Ishikawa (cell line): ENCODE measurements at regions not wholly inside any gene's neighbourhood (a gene's known extent, or its start where the extent isn't known, plus 50 kb on each side); places are given as distances from the start of the nearest gene placed in this dataset.

Source experiments
- CEBPB ChIP-seq: IDR thresholded peaks from 2 replicates; pipeline ENCODE4 v1.6.1; 2012
- CREB1 ChIP-seq: IDR thresholded peaks from 2 replicates; pipeline ENCODE4 v1.6.1; 2012; ENCODE audit warnings: low read depth
- EGR1 ChIP-seq: IDR thresholded peaks from 2 replicates; pipeline ENCODE4 v1.6.1; 2012
- EP300 ChIP-seq: IDR thresholded peaks from 2 replicates; pipeline ENCODE4 v1.6.1; 2012; ENCODE audit warnings: borderline replicate concordance
- FOXM1 ChIP-seq: IDR thresholded peaks from 2 replicates; pipeline ENCODE4 v1.6.1; 2012; ENCODE audit warnings: low read depth, borderline replicate concordance
- NFIC ChIP-seq: IDR thresholded peaks from 2 replicates; pipeline ENCODE4 v1.6.1; 2012
- RAD21 ChIP-seq: IDR thresholded peaks from 2 replicates; pipeline ENCODE4 v1.6.1; 2012; ENCODE audit warnings: low read depth
- TAF1 ChIP-seq: IDR thresholded peaks from 2 replicates; pipeline ENCODE4 v1.6.1; 2012; ENCODE audit warnings: low read depth, mild to moderate bottlenecking
- TCF12 ChIP-seq: IDR thresholded peaks from 2 replicates; pipeline ENCODE4 v1.6.1; 2012; ENCODE audit warnings: low read depth
- TEAD4 ChIP-seq: IDR thresholded peaks from 2 replicates; pipeline ENCODE4 v1.6.1; 2012
- YY1 ChIP-seq: IDR thresholded peaks from 2 replicates; pipeline ENCODE4 v1.6.1; 2012; ENCODE audit warnings: low read depth
- ZBTB7A ChIP-seq: IDR thresholded peaks from 2 replicates; pipeline ENCODE4 v1.6.1; 2012; ENCODE audit warnings: low read depth
- TF ChIP-seq, protein P1 (sequence below): IDR thresholded peaks from 2 replicates; pipeline ENCODE4 v1.6.1; 2012
- TF ChIP-seq, protein P2 (sequence below): IDR thresholded peaks from 2 replicates; pipeline ENCODE4 v1.6.1; 2012
- TF ChIP-seq, protein P3 (sequence below): IDR thresholded peaks from 2 replicates; pipeline ENCODE4 v1.6.1; 2012; ENCODE audit warnings: low read depth, mild to moderate bottlenecking

DNA sequence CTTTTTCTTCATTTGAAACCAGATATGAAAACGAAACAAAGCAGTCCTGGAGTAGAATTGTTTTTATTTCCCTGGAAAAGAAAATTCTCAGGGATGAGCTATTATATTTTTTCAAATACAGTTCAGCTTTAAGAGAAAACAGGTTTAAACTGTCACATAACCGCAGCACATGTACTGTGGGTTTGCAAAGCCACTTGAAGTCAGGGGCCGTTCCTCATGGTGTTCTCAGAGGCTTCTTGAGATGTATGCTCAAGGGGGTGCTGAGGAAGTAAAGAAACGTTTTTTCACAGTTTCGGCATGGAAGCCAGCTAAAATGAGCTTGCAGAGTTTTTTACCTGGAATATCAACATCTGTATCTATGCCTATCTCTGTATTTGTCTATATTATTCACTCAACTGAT lies 225.3 kb downstream of the MC4R start:
- TF ChIP-seq CREB1 (no peak), EP300 (no peak), FOXM1 (no peak)
- TF ChIP-seq, protein P1, sequence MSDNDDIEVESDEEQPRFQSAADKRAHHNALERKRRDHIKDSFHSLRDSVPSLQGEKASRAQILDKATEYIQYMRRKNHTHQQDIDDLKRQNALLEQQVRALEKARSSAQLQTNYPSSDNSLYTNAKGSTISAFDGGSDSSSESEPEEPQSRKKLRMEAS = no peak

DNA sequence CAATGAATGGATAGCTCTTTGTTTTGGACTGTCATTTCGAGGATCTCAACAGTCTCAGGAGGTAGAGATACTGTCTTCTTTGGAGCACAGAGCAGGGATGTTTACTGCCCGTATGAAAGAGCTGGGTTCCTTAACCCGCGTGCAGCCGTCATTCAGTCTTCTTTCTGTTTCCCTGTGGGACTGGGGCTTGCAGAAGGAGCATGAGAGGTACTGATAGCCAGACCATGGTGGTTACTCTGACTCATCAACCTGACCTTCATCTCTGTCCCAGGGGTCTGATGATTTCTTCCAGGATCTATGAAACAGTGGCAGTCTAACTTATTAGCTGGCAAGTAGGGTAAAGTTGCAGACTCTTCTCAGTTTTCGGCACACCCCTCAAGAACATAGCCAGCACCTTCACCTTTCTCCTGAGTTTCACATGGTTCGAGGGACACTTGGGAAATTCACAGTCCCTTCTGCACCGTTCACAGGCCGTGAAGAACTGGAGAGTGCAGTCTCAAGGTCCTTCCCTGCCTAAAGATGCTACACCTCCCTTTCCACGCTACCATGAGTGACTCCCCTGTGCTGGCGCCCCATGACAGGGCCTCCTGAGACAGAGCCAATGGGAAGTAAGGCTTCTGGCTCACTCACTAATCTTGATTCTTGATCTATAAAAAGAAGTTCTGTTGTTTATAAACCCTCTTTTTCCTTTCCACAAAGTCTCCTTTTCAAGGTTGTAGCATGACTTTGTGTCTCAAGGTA lies 226.2 kb downstream of the MC4R start:
- TF ChIP-seq EGR1 = no peak
- TF ChIP-seq, protein P2, sequence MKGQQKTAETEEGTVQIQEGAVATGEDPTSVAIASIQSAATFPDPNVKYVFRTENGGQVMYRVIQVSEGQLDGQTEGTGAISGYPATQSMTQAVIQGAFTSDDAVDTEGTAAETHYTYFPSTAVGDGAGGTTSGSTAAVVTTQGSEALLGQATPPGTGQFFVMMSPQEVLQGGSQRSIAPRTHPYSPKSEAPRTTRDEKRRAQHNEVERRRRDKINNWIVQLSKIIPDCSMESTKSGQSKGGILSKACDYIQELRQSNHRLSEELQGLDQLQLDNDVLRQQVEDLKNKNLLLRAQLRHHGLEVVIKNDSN = no peak
- no peak for TF ChIP-seq ZBTB7A
- no peak for TF ChIP-seq TCF12
- no peak for TF ChIP-seq NFIC
- TF ChIP-seq CEBPB = no peak
- no peak for TF ChIP-seq TEAD4
- no peak for TF ChIP-seq FOXM1
- TF ChIP-seq YY1 = no peak
- TF ChIP-seq CREB1 = no peak
- TF ChIP-seq RAD21 = no peak
- TF ChIP-seq, protein P3, sequence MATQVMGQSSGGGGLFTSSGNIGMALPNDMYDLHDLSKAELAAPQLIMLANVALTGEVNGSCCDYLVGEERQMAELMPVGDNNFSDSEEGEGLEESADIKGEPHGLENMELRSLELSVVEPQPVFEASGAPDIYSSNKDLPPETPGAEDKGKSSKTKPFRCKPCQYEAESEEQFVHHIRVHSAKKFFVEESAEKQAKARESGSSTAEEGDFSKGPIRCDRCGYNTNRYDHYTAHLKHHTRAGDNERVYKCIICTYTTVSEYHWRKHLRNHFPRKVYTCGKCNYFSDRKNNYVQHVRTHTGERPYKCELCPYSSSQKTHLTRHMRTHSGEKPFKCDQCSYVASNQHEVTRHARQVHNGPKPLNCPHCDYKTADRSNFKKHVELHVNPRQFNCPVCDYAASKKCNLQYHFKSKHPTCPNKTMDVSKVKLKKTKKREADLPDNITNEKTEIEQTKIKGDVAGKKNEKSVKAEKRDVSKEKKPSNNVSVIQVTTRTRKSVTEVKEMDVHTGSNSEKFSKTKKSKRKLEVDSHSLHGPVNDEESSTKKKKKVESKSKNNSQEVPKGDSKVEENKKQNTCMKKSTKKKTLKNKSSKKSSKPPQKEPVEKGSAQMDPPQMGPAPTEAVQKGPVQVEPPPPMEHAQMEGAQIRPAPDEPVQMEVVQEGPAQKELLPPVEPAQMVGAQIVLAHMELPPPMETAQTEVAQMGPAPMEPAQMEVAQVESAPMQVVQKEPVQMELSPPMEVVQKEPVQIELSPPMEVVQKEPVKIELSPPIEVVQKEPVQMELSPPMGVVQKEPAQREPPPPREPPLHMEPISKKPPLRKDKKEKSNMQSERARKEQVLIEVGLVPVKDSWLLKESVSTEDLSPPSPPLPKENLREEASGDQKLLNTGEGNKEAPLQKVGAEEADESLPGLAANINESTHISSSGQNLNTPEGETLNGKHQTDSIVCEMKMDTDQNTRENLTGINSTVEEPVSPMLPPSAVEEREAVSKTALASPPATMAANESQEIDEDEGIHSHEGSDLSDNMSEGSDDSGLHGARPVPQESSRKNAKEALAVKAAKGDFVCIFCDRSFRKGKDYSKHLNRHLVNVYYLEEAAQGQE = no peak

DNA sequence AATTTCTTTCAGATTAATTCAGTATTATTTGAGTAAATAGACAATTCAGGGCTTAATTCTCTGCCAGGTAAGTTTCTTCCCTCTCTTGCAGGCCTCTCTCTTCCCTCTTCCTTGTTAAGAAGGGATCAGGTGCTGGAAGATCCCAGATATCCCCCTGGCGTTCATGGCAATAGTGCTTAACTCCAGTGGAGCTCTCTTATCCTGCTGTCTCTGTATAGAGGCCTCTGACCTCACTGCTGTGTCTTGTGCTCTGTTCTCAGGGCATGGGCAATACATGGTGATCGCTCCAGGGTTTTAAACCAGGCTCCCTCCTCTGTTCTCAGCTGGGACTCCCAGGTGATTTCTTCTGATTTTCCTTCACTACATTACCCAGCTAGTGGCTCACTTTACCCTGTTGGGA lies 226.8 kb downstream of the MC4R start:
- TF ChIP-seq TCF12 = no peak
- TF ChIP-seq EP300 = no peak
- no peak for TF ChIP-seq EGR1
- no peak for TF ChIP-seq YY1
- no peak for TF ChIP-seq TAF1
- TF ChIP-seq, protein P3 = no peak
- no peak for TF ChIP-seq RAD21
- TF ChIP-seq, protein P1 = no peak
- no peak for TF ChIP-seq CREB1
- no peak for TF ChIP-seq NFIC
- TF ChIP-seq, protein P2 = no peak
- no peak for TF ChIP-seq FOXM1
- no peak for TF ChIP-seq CEBPB
- TF ChIP-seq ZBTB7A = no peak
- TF ChIP-seq TEAD4 = no peak

DNA sequence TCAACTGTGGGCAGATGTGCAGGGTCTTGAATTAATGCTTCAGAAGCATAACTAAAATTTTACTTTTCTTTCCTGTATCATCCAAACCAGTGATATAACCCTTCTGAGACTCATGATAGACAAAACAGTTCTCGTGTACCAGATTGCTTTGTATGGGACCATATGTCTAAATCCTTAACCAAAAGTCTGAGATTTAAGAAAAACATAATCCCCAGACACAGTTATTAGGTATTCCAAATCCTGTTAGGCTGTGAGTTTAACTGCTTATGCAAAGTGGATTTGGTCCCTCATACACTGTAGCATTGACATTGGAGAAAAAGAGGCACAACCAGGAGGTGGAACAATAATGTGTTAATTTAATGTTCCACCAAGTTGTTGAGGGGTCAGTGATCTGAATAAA lies 235.0 kb downstream of the PMAIP1 start:
- TF ChIP-seq TEAD4 = no peak
- no peak for TF ChIP-seq FOXM1
- TF ChIP-seq ZBTB7A = no peak
- TF ChIP-seq RAD21 = no peak
- TF ChIP-seq, protein P1 = no peak
- no peak for TF ChIP-seq NFIC
- TF ChIP-seq, protein P2 = no peak
- TF ChIP-seq CEBPB = no peak
- TF ChIP-seq EGR1 = no peak
- no peak for TF ChIP-seq TCF12

DNA sequence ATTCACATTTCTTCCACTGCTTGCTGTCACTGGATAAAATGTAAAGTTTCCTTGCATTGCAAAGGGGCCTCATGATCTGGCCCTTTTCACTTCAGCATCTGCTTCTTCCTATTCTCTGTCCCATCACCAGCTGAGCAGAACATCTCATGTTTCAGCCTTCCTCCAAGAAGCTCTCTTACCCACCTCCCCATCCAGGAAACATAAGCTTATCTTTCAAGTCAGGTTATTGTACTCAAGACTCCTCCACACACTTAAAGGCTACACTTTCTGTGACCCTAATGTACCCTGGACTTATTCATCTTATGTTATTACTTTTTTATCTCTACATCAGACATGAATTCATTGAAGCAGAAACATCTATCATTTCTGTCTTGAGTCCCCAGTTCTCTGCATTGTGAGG lies 230.5 kb downstream of the PMAIP1 start:
- TF ChIP-seq TEAD4 = no peak
- TF ChIP-seq YY1 = no peak
- no peak for TF ChIP-seq NFIC
- no peak for TF ChIP-seq RAD21
- TF ChIP-seq EP300 = no peak
- TF ChIP-seq, protein P2 = no peak
- TF ChIP-seq TCF12 = no peak
- TF ChIP-seq CEBPB = no peak
- TF ChIP-seq ZBTB7A = no peak
- no peak for TF ChIP-seq CREB1
- TF ChIP-seq, protein P3 = no peak
- no peak for TF ChIP-seq EGR1
